ENCODE measurements at regions not wholly inside any gene's neighbourhood (a gene's known extent, or its start where the extent isn't known, plus 50 kb on each side); places are given as distances from the start of the nearest gene placed in this dataset.

- no peak for DNase-seq
These were observed 366.8 kb upstream of the ZNF385D start for GRCh38 chr3:22117751-22118346.

GRCh38 chr3:22118542-22118941, 367.5 kb upstream of the ZNF385D start:
- no peak for DNase-seq

GRCh38 chr3:22121068-22121701, 370.2 kb upstream of the ZNF385D start:
- no peak for DNase-seq

- DNase-seq: no peak
These were observed 371.6 kb upstream of the ZNF385D start for GRCh38 chr3:22122567-22122966.

GRCh38 chr3:22129101-22129500, 378.1 kb upstream of the ZNF385D start:
- DNase-seq: no peak

GRCh38 chr3:22141769-22142168, 390.8 kb upstream of the ZNF385D start:
- no peak for DNase-seq

- no peak for DNase-seq
These were observed 396.2 kb upstream of the ZNF385D start for GRCh38 chr3:22147161-22147560.

- no peak for DNase-seq
These were observed 405.9 kb upstream of the ZNF385D start for GRCh38 chr3:22156868-22157267.

GRCh38 chr3:22157848-22158247, 406.8 kb upstream of the ZNF385D start:
- no peak for DNase-seq

GRCh38 chr3:22159004-22159695, 408.1 kb upstream of the ZNF385D start:
- DNase-seq: no peak

- DNase-seq: no peak
These were observed 410.3 kb upstream of the ZNF385D start for GRCh38 chr3:22161315-22161714.

- no peak for DNase-seq
These were observed 419.4 kb upstream of the ZNF385D start for GRCh38 chr3:22170370-22170769.

- DNase-seq: no peak
These were observed 422.0 kb upstream of the ZNF385D start for GRCh38 chr3:22172964-22173363.

- no peak for DNase-seq
These were observed 424.9 kb upstream of the ZNF385D start for GRCh38 chr3:22175947-22176346.

GRCh38 chr3:22176911-22177310, 425.9 kb upstream of the ZNF385D start:
- DNase-seq: no peak

GRCh38 chr3:22189616-22190015, 438.6 kb upstream of the ZNF385D start:
- no peak for DNase-seq

GRCh38 chr3:22199095-22199494, 448.1 kb upstream of the ZNF385D start:
- no peak for DNase-seq

- no peak for DNase-seq
These were observed 457.8 kb upstream of the ZNF385D start for GRCh38 chr3:22208844-22209243.

- no peak for DNase-seq
These were observed 458.6 kb upstream of the ZNF385D start for GRCh38 chr3:22209578-22209977.

GRCh38 chr3:22210693-22211092, 459.7 kb upstream of the ZNF385D start:
- DNase-seq: no peak

GRCh38 chr3:22216601-22217000, 465.6 kb upstream of the ZNF385D start:
- no peak for DNase-seq

GRCh38 chr3:22225161-22225560, 474.2 kb upstream of the ZNF385D start:
- no peak for DNase-seq

- no peak for DNase-seq
These were observed 477.7 kb upstream of the ZNF385D start for GRCh38 chr3:22228705-22229104.

GRCh38 chr3:22231061-22231460, 480.1 kb upstream of the ZNF385D start:
- no peak for DNase-seq
